ENCODE measurements at regions not wholly inside any gene's neighbourhood (a gene's known extent, or its start where the extent isn't known, plus 50 kb on each side); places are given as distances from the start of the nearest gene placed in this dataset.

DNA sequence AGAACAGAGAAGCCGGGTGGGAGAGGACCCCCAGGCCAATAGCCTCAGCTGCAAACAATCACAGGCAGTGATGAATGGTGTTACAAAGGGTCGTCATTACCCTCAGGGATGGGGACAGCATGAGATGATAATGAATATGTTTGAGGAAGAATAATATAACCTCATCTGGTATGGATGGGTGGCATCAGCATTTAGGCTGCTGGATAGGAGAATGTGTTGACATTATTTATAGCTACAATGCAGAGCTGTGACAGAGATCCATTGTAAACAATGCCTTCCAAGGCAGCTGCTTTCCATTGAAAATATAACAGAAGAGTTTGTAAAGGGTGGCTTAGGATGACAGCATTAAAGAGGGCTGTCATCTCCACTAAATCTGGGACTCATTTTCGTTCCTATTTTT, 365.5 kb downstream of the KCNN2 start:
- POLR2A ChIA-PET (ENCODE audit: partially characterized antibody) = no interaction called here
- Histone ChIP-seq H2AFZ (ENCODE audit: low read length) (no peak overlapping the region), H3K4me2 (ENCODE audit: insufficient read depth in 1 of 2, low read depth in 2 of 2, low read length in 2 of 2) (no peak overlapping the region), H3K4me3 (ENCODE audit: extremely low read depth in 1 of 4, insufficient read depth in 2 of 4, low read depth in 3 of 4, low read length in 4 of 4) (no peak overlapping the region), H2BK12ac (ENCODE audit: low read depth, low read length) (no peak overlapping the region), H4K20me1 (replicated peaks in 1 of 2; ENCODE audit: control insufficient read depth in 1 of 2, insufficient read depth in 2 of 2, low read length in 2 of 2) (no peaks in the 10 kb centered on the region), H3K79me2 (ENCODE audit: control insufficient read depth in 1 of 2, insufficient read depth in 2 of 2, low read length in 2 of 2) (no peaks in the 10 kb centered on the region), H3K18ac (ENCODE audit: extremely low read depth, low read length) (no peak overlapping the region), H3K14ac (ENCODE audit: insufficient read length) (no peak overlapping the region), H3K56ac (replicated peaks; ENCODE audit: insufficient read length, low read depth, low read length) (no peak overlapping the region), H3K9ac (replicated peaks in 1 of 4; ENCODE audit: extremely low read depth in 1 of 4, low read depth in 3 of 4, low read length in 3 of 4) (no peak overlapping the region), H4K8ac (ENCODE audit: extremely low read depth, insufficient read depth, low read length) (no peak overlapping the region), H3K27ac (ENCODE audit: low read depth, low read length) (no peak overlapping the region), H3K27me3 (replicated peaks in 1 of 4; ENCODE audit: control insufficient read depth in 3 of 4, extremely low read depth in 1 of 4, insufficient read depth in 3 of 4, low read length in 3 of 4) (no peaks in the 10 kb centered on the region), H2BK20ac (ENCODE audit: low read length) (no peak overlapping the region), H4K5ac (ENCODE audit: insufficient read length, low read depth, low read length) (no peak overlapping the region), H2BK15ac (ENCODE audit: low read length) (no peak overlapping the region), H3K4ac (replicated peaks; ENCODE audit: insufficient read length, low read depth, low read length) (no peak overlapping the region), H2BK5ac (ENCODE audit: low read depth, low read length) (no peak overlapping the region), H3K36me3 (ENCODE audit: control insufficient read depth in 2 of 4, insufficient read depth in 4 of 4, low read length in 3 of 4) (no peaks in the 10 kb centered on the region), H3K23ac (ENCODE audit: insufficient read length) (no peak overlapping the region), H3K23me2 (ENCODE audit: low read depth, low read length) (peaks cover 2% of the 10 kb centered on the region; the same call in 1 of the 2 replicates), H3K4me1 (replicated peaks in 1 of 4; ENCODE audit: control insufficient read depth in 3 of 4, insufficient read depth in 4 of 4, low read length in 3 of 4) (no peaks in the 10 kb centered on the region), H2BK120ac (replicated peaks; ENCODE audit: low read depth, low read length) (no peak overlapping the region), H4K91ac (replicated peaks; ENCODE audit: insufficient read length, low read length) (no peak overlapping the region), H3K79me1 (ENCODE audit: low read depth, low read length) (no peaks in the 10 kb centered on the region), H3K9me3 (ENCODE audit: insufficient read depth in 2 of 2, low read depth in 1 of 2, low read length in 1 of 2) (peaks cover 7 to 8% of the 10 kb centered on the region in 2 experiments; a peak in 3 of 4 replicates), H2AK5ac (ENCODE audit: low read depth, low read length) (no peak overlapping the region)
- FAIRE-seq (no peak), DNase-seq (ENCODE audit: low read depth in 1 of 2, low spot score in 2 of 2) (no peak)
- TF ChIP-seq BACH1 (IDR thresholded peaks at IDR 0.05; ENCODE audit: low read length) = no peak
- no peak for TF ChIP-seq RAD21 (IDR thresholded peaks at IDR 0.05 in 1 of 2, conservative IDR thresholded peaks at IDR 0.05 in 1 of 2; ENCODE audit: low read depth in 2 of 2, low read length in 2 of 2)
- no peak for TF ChIP-seq TAF7 (optimal IDR thresholded peaks at IDR 0.05; ENCODE audit: borderline replicate concordance, low read depth, low read length)
- no peak for TF ChIP-seq SRF (IDR thresholded peaks at IDR 0.05; ENCODE audit: low read depth, low read length)
- no peak for TF ChIP-seq ZNF274 (IDR thresholded peaks at IDR 0.05; ENCODE audit: borderline replicate concordance, extremely low read depth, low read length)
- no peak for TF ChIP-seq JUND (IDR thresholded peaks at IDR 0.05; ENCODE audit: low read length)
- TF ChIP-seq PHF8 (conservative IDR thresholded peaks at IDR 0.05; ENCODE audit: low read depth, low read length) = no peak
- no peak for TF ChIP-seq CBX5 (IDR thresholded peaks at IDR 0.05; ENCODE audit: low read depth, low read length)
- TF ChIP-seq RNF2 (IDR thresholded peaks at IDR 0.05; ENCODE audit: borderline replicate concordance, low read depth, low read length, missing control alignments, poor library complexity, severe bottlenecking) = no peak
- no peak for TF ChIP-seq GTF2F1 (IDR thresholded peaks at IDR 0.05; ENCODE audit: borderline replicate concordance, low read depth, low read length)
- TF ChIP-seq SP1 (IDR thresholded peaks at IDR 0.05; ENCODE audit: low read depth, low read length) = no peak
- 81% methylated on average over 3 of the region's 3 CpGs; no CpG with 5 or more reads in 1 of the 2 experiments for WGBS, 2 experiments (ENCODE audit: extremely low coverage in 1 of 2, insufficient coverage in 1 of 2, insufficient read length in 1 of 2, insufficient replicate concordance in 2 of 2, low coverage in 1 of 2, low lambda C conversion rate in 2 of 2, missing lambda C conversion rate in 1 of 2)
- CTCF ChIA-PET (ENCODE audit: partially characterized antibody) = interaction anchor here (1.0 kb wide), 1 partner anchor 56 kb away, joined by 3 read pairs; no protein-coding TSS in a partner anchor

Data from H1 (cell line).